ENCODE measurements at regions not wholly inside any gene's neighbourhood (a gene's known extent, or its start where the extent isn't known, plus 50 kb on each side); places are given as distances from the start of the nearest gene placed in this dataset.

- H3K27ac Mint-ChIP-seq (ENCODE audit: unreplicated experiment) = peak overlapping the region; percentile 48
- no peaks in the 10 kb centered on the region for H3K27me3 ChIP-seq (ENCODE audit: insufficient read depth, low read length)
- H3K9ac ChIP-seq (ENCODE audit: low read length) = no peak overlapping the region
- H3K4me3 ChIP-seq (ENCODE audit: insufficient read depth, low read depth, low read length) = no peak overlapping the region
- no peaks in the 10 kb centered on the region for H3K27me3 Mint-ChIP-seq (ENCODE audit: low read depth, unreplicated experiment)
- peak overlapping the region; percentile 68 for H3K4me2 ChIP-seq (ENCODE audit: low read length)
- H3K36me3 Mint-ChIP-seq (ENCODE audit: low read depth, unreplicated experiment) = no peaks in the 10 kb centered on the region
- no peaks in the 10 kb centered on the region for H3K9me3 Mint-ChIP-seq (ENCODE audit: unreplicated experiment)
- peak overlapping the region; percentile 72 for H2AFZ ChIP-seq (ENCODE audit: low read depth, low read length)
- H4K20me1 ChIP-seq (ENCODE audit: insufficient read depth, low read length) = no peaks in the 10 kb centered on the region
- no peak for FAIRE-seq
- H3K4me3 Mint-ChIP-seq (ENCODE audit: unreplicated experiment) = no peak overlapping the region
- no peaks in the 10 kb centered on the region for H3K36me3 ChIP-seq (ENCODE audit: insufficient read depth, low read length)
- H3K4me1 Mint-ChIP-seq (ENCODE audit: low read depth, unreplicated experiment) = peaks cover 11% of the 10 kb centered on the region
- TF ChIP-seq, protein P1, sequence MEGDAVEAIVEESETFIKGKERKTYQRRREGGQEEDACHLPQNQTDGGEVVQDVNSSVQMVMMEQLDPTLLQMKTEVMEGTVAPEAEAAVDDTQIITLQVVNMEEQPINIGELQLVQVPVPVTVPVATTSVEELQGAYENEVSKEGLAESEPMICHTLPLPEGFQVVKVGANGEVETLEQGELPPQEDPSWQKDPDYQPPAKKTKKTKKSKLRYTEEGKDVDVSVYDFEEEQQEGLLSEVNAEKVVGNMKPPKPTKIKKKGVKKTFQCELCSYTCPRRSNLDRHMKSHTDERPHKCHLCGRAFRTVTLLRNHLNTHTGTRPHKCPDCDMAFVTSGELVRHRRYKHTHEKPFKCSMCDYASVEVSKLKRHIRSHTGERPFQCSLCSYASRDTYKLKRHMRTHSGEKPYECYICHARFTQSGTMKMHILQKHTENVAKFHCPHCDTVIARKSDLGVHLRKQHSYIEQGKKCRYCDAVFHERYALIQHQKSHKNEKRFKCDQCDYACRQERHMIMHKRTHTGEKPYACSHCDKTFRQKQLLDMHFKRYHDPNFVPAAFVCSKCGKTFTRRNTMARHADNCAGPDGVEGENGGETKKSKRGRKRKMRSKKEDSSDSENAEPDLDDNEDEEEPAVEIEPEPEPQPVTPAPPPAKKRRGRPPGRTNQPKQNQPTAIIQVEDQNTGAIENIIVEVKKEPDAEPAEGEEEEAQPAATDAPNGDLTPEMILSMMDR (IDR thresholded peaks at IDR 0.05; ENCODE audit: insufficient read depth, low read depth, low read length) = no peak
- no peak for TF ChIP-seq EZH2 (IDR thresholded peaks at IDR 0.05; ENCODE audit: insufficient read depth, low read length)
- DNase-seq (ENCODE audit: low read depth) = no peak
- no peaks in the 10 kb centered on the region for H3K79me2 ChIP-seq (ENCODE audit: insufficient read depth, low read length)
- no peaks in the 10 kb centered on the region for H3K9me3 ChIP-seq (ENCODE audit: insufficient read depth, low read depth, low read length)
- peaks cover 8% of the 10 kb centered on the region for H3K4me1 ChIP-seq (ENCODE audit: insufficient read depth, low read length)
- no peak overlapping the region for H3K27ac ChIP-seq (ENCODE audit: low read depth, low read length)
Measured at GRCh38 chr6:21348146-21348503, 245.4 kb upstream of the SOX4 start.

- no peaks in the 10 kb centered on the region for H3K36me3 Mint-ChIP-seq (ENCODE audit: low read depth, unreplicated experiment)
- no peaks in the 10 kb centered on the region for H3K79me2 ChIP-seq (ENCODE audit: insufficient read depth, low read length)
- peak overlapping the region; percentile 44 for H3K9ac ChIP-seq (ENCODE audit: low read length)
- DNase-seq (ENCODE audit: low read depth) (peak; percentile 74), FAIRE-seq (no peak)
- no peak overlapping the region for H3K4me3 Mint-ChIP-seq (ENCODE audit: unreplicated experiment)
- H3K4me1 Mint-ChIP-seq (ENCODE audit: low read depth, unreplicated experiment) = peaks cover 11% of the 10 kb centered on the region
- H3K4me1 ChIP-seq (ENCODE audit: insufficient read depth, low read length) = peaks cover 8% of the 10 kb centered on the region
- no peaks in the 10 kb centered on the region for H3K9me3 ChIP-seq (ENCODE audit: insufficient read depth, low read depth, low read length)
- H3K27ac ChIP-seq (ENCODE audit: low read depth, low read length) = no peak overlapping the region
- no peak overlapping the region for H3K4me3 ChIP-seq (ENCODE audit: insufficient read depth, low read depth, low read length)
- no peak for TF ChIP-seq EZH2 (IDR thresholded peaks at IDR 0.05; ENCODE audit: insufficient read depth, low read length)
- TF ChIP-seq, protein P1 (IDR thresholded peaks at IDR 0.05; ENCODE audit: insufficient read depth, low read depth, low read length) = no peak
- H3K27me3 Mint-ChIP-seq (ENCODE audit: low read depth, unreplicated experiment) = no peaks in the 10 kb centered on the region
- peak overlapping the region; percentile 48 for H3K27ac Mint-ChIP-seq (ENCODE audit: unreplicated experiment)
- H2AFZ ChIP-seq (ENCODE audit: low read depth, low read length) = peak overlapping the region; percentile 72
- no peaks in the 10 kb centered on the region for H3K36me3 ChIP-seq (ENCODE audit: insufficient read depth, low read length)
- peak overlapping the region; percentile 68 for H3K4me2 ChIP-seq (ENCODE audit: low read length)
- H3K27me3 ChIP-seq (ENCODE audit: insufficient read depth, low read length) = no peaks in the 10 kb centered on the region
- no peaks in the 10 kb centered on the region for H4K20me1 ChIP-seq (ENCODE audit: insufficient read depth, low read length)
- no peaks in the 10 kb centered on the region for H3K9me3 Mint-ChIP-seq (ENCODE audit: unreplicated experiment)
Measured at GRCh38 chr6:21348504-21349195, 244.9 kb upstream of the SOX4 start.

DNA sequence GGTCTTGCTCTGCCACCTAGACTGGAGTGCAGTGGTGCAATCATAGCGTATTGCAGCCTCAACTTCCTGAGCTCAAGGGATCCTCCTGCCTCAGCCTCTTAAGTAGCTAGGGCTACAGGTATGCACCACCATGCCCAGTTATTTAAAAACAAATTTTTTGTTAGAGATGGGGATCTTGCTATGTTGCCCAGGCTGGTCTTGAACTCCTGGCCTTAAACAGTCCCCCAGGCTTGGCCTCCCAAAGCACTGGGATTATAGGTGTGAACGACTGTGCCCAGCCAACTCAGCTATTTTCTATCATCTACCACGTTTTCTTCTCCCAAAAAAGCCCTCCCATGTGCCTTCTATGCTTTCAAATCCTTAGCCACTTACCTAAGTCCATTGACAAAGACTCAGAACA is 243.7 kb upstream of the SOX4 start:
- Histone ChIP-seq H3K27ac (ENCODE audit: low read depth, low read length) (no peak overlapping the region), H3K79me2 (ENCODE audit: insufficient read depth, low read length) (no peaks in the 10 kb centered on the region), H3K9me3 (ENCODE audit: insufficient read depth, low read depth, low read length) (no peaks in the 10 kb centered on the region), H3K27me3 (ENCODE audit: insufficient read depth, low read length) (no peaks in the 10 kb centered on the region), H2AFZ (ENCODE audit: low read depth, low read length) (no peak overlapping the region), H3K4me2 (ENCODE audit: low read length) (no peak overlapping the region), H3K9ac (ENCODE audit: low read length) (no peak overlapping the region), H3K36me3 (ENCODE audit: insufficient read depth, low read length) (no peaks in the 10 kb centered on the region), H3K4me1 (ENCODE audit: insufficient read depth, low read length) (peaks cover 8% of the 10 kb centered on the region), H3K4me3 (ENCODE audit: insufficient read depth, low read depth, low read length) (no peak overlapping the region), H4K20me1 (ENCODE audit: insufficient read depth, low read length) (no peaks in the 10 kb centered on the region)
- FAIRE-seq = no peak
- Mint-ChIP-seq H3K4me3 (ENCODE audit: unreplicated experiment) (no peak overlapping the region), H3K27me3 (ENCODE audit: low read depth, unreplicated experiment) (no peaks in the 10 kb centered on the region), H3K27ac (ENCODE audit: unreplicated experiment) (no peak overlapping the region), H3K4me1 (ENCODE audit: low read depth, unreplicated experiment) (peaks cover 13% of the 10 kb centered on the region), H3K9me3 (ENCODE audit: unreplicated experiment) (no peaks in the 10 kb centered on the region), H3K36me3 (ENCODE audit: low read depth, unreplicated experiment) (no peaks in the 10 kb centered on the region)
- TF ChIP-seq, protein P1 (IDR thresholded peaks at IDR 0.05; ENCODE audit: insufficient read depth, low read depth, low read length) = no peak
- TF ChIP-seq EZH2 (IDR thresholded peaks at IDR 0.05; ENCODE audit: insufficient read depth, low read length) = no peak
- DNase-seq (ENCODE audit: low read depth) = no peak

Measured in astrocyte (in vitro differentiated cells and primary cell).